HepG2 (cell line): ENCODE measurements at regions not wholly inside any gene's neighbourhood (a gene's known extent, or its start where the extent isn't known, plus 50 kb on each side); places are given as distances from the start of the nearest gene placed in this dataset.

Experiments used
- ATAC-seq: fragments of 200-7000 bp; cut with Tn5 transposase; 3 replicates; pipeline ENCODE4 v1.9.1; 2020; ENCODE audit warnings: mild to moderate bottlenecking, moderate library complexity
- BruUV-seq: library from RNA; stranded (reverse); fragments of 400-500 nt; replicated peaks from 2 replicates; lab custom pipeline; 2021; lab: Mats Ljungman, UMichigan
- CTCF ChIA-PET: fragments of 300-600 bp; formaldehyde crosslinking; extraction: SDS; loops from one replicate; lab custom pipeline; 2021; ENCODE audit warnings: low total read pairs, inconsistent platforms, low intra/inter-chr PET ratio; lab: Yijun Ruan, JAX
- POLR2A ChIA-PET: fragments of 350-600 bp; sonication (Branson Sonifier 250); formaldehyde crosslinking; loops from one replicate; lab custom pipeline; 2020; ENCODE audit warnings: antibody characterized with exemption, inconsistent platforms; lab: Yijun Ruan, JAX
- DNase-seq: peaks from one replicate; pipeline ENCODE4 v3.0.0-alpha.2; 2015; ENCODE audit warnings: low spot score
- FAIRE-seq: peaks from 3 replicates; lab custom pipeline; 2011; peaks lifted over from hg19 to GRCh38; lab: Jason Lieb, UNC
- H2AFZ ChIP-seq: one replicate; pipeline ENCODE4 v1.6.1; 2011; ENCODE audit warnings: low read length, inconsistent platforms
- H3K27ac ChIP-seq: fragments of 300-600 bp; 3 replicates; pipeline ENCODE4 v1.8.0; 2011; ENCODE audit warnings: mixed run types, mild to moderate bottlenecking, mixed read lengths, low read length, inconsistent platforms; ENCODE audit not compliant: insufficient read depth; ENCODE audit errors: extremely low read length
- H3K27me3 ChIP-seq, 2 experiments: fragments of 200-600 bp in 1 of 2; 2 replicates in 1 of 2; 3 replicates in 1 of 2; pipeline versions ENCODE4 v1.6.0 to v1.8.0; 2011; ENCODE audit warnings: low read length in 2 of 2, mild to moderate bottlenecking in 2 of 2, moderate library complexity in 2 of 2, inconsistent platforms in 1 of 2; ENCODE audit not compliant: insufficient read depth in 2 of 2, control insufficient read depth in 1 of 2
- H3K36me3 ChIP-seq, 2 experiments: fragments of 200-600 bp in 1 of 2; replicated peaks in 1 of 2; 2 replicates in 1 of 2; 3 replicates in 1 of 2; pipeline versions ENCODE4 v1.5.1 to v1.8.0; 2011; ENCODE audit warnings: low read length in 2 of 2, inconsistent platforms in 1 of 2; ENCODE audit not compliant: insufficient read depth in 2 of 2, control insufficient read depth in 1 of 2
- H3K4me1 ChIP-seq: 2 replicates; pipeline ENCODE4 v1.5.1; 2012; ENCODE audit warnings: low read length, inconsistent platforms; ENCODE audit not compliant: insufficient read depth
- H3K4me2 ChIP-seq: 2 replicates; pipeline ENCODE4 v1.6.0; 2011; ENCODE audit warnings: low read depth, low read length, inconsistent platforms
- H3K4me3 ChIP-seq, 3 experiments: fragments of 200-600 bp in 1 of 3; sonication (generic), shearing (Covaris generic) in 1 of 3; replicated peaks in 1 of 3; 2 replicates each; pipeline ENCODE4 v1.5.1; 2011 to 2016; ENCODE audit warnings: low read length in 3 of 3, inconsistent platforms in 2 of 3, low read depth in 2 of 3, mild to moderate bottlenecking in 2 of 3, control low read depth in 1 of 3, mixed read lengths in 1 of 3; ENCODE audit not compliant: insufficient read depth in 1 of 3
- H3K79me2 ChIP-seq: one replicate; pipeline ENCODE4 v1.6.1; 2011; ENCODE audit warnings: low read length, inconsistent platforms; ENCODE audit not compliant: insufficient read depth
- H3K9ac ChIP-seq: 2 replicates; pipeline ENCODE4 v1.6.0; 2011; ENCODE audit warnings: mild to moderate bottlenecking, low read depth, low read length, inconsistent platforms; ENCODE audit not compliant: insufficient read depth
- H3K9me3 ChIP-seq: 2 replicates; pipeline ENCODE4 v1.5.1; 2012; ENCODE audit warnings: mild to moderate bottlenecking, low read length
- H4K20me1 ChIP-seq: 2 replicates; pipeline ENCODE4 v1.6.0; 2011; ENCODE audit warnings: inconsistent platforms, mild to moderate bottlenecking, low read length, moderate library complexity; ENCODE audit not compliant: insufficient read depth
- DDIT3 ChIP-seq: sonication (generic); formaldehyde crosslinking; IDR thresholded peaks from 2 replicates; pipeline ENCODE4 v1.4.0; 2020; ENCODE audit warnings: mild to moderate bottlenecking, missing genetic modification reagents
- EZH2 ChIP-seq: conservative IDR thresholded peaks from 2 replicates; pipeline ENCODE4 v1.6.1; 2012; ENCODE audit warnings: mild to moderate bottlenecking, low read depth, low read length, moderate library complexity
- NFYC ChIP-seq: IDR thresholded peaks from 2 replicates; pipeline ENCODE4 v1.6.1; 2016; ENCODE audit warnings: missing genetic modification reagents, missing compliant biosample characterization
- NR2C2 ChIP-seq: sonication (generic); formaldehyde crosslinking; IDR thresholded peaks from 2 replicates; pipeline ENCODE4 v1.4.0; 2020; ENCODE audit warnings: missing genetic modification reagents, mild to moderate bottlenecking, moderate library complexity, borderline replicate concordance
- SMAD9 ChIP-seq: sonication (generic); formaldehyde crosslinking; IDR thresholded peaks from 2 replicates; pipeline ENCODE4 v1.5.1; 2020; ENCODE audit warnings: mild to moderate bottlenecking, missing genetic modification reagents
- SNAPC2 ChIP-seq: sonication (generic); formaldehyde crosslinking; IDR thresholded peaks from 2 replicates; pipeline ENCODE4 v1.8.1; 2022; ENCODE audit warnings: mild to moderate bottlenecking, missing genetic modification reagents
- TEAD2 ChIP-seq: sonication (generic); formaldehyde crosslinking; IDR thresholded peaks from 2 replicates; pipeline ENCODE4 v1.9.0; 2021; ENCODE audit warnings: missing genetic modification reagents
- ZBTB8A ChIP-seq: sonication (generic); formaldehyde crosslinking; IDR thresholded peaks from 2 replicates; pipeline ENCODE4 v1.4.0; 2020; ENCODE audit warnings: mild to moderate bottlenecking, low read depth, missing genetic modification reagents, borderline replicate concordance
- ZNF17 ChIP-seq: sonication (generic); formaldehyde crosslinking; IDR thresholded peaks from 2 replicates; pipeline ENCODE4 v1.5.0; 2020; ENCODE audit warnings: mild to moderate bottlenecking, missing genetic modification reagents
- ZNF512 ChIP-seq: sonication (generic); formaldehyde crosslinking; IDR thresholded peaks from 2 replicates; pipeline ENCODE4 v1.4.0; 2020; ENCODE audit warnings: mild to moderate bottlenecking, missing genetic modification reagents
- ZNF546 ChIP-seq: sonication (generic); formaldehyde crosslinking; conservative IDR thresholded peaks from 2 replicates; pipeline ENCODE4 v1.8.1; 2023; ENCODE audit warnings: mild to moderate bottlenecking, missing genetic modification reagents
- ZNF670 ChIP-seq: sonication (generic); formaldehyde crosslinking; IDR thresholded peaks from 2 replicates; pipeline ENCODE4 v1.8.0; 2022; ENCODE audit warnings: mild to moderate bottlenecking, missing genetic modification reagents, borderline replicate concordance
- ZNF737 ChIP-seq: sonication (generic); formaldehyde crosslinking; IDR thresholded peaks from 2 replicates; pipeline ENCODE4 v1.5.0; 2020; ENCODE audit warnings: missing genetic modification reagents, mild to moderate bottlenecking, borderline replicate concordance
- WGBS: methylation state at CpG from one replicate; pipeline ENCODE4 v1.1.6; 2017; ENCODE audit warnings: low lambda C conversion rate; 5-methylcytosine and 5-hydroxymethylcytosine counted together
- in situ Hi-C: cut with HindIII; loops from 2 replicates; pipeline ENCODE4 v1.10.0; 2017; ENCODE audit warnings: low pct_unique_long_range_greater_than_20kb; ENCODE audit not compliant: extremely low pct_ligation_motif_present
- intact Hi-C: fragments of 100-400 bp; cut with micrococcal nuclease; formaldehyde crosslinking; loops from one replicate; pipeline ENCODE4 v1.10.0; 2022; ENCODE audit not compliant: unreplicated experiment
- TF ChIP-seq, protein P1 (sequence below): sonication (generic); formaldehyde crosslinking; IDR thresholded peaks from 2 replicates; pipeline ENCODE4 v1.8.1; 2023; ENCODE audit warnings: mild to moderate bottlenecking, missing genetic modification reagents
- TF ChIP-seq, protein P2 (sequence below): sonication (generic); formaldehyde crosslinking; IDR thresholded peaks from 2 replicates; pipeline ENCODE4 v1.8.0; 2023; ENCODE audit warnings: mild to moderate bottlenecking, missing genetic modification reagents
- TF ChIP-seq, protein P3 (sequence below): sonication (generic); formaldehyde crosslinking; IDR thresholded peaks from 2 replicates; pipeline ENCODE4 v1.5.0; 2020; ENCODE audit warnings: missing genetic modification reagents, mild to moderate bottlenecking, borderline replicate concordance

DNA sequence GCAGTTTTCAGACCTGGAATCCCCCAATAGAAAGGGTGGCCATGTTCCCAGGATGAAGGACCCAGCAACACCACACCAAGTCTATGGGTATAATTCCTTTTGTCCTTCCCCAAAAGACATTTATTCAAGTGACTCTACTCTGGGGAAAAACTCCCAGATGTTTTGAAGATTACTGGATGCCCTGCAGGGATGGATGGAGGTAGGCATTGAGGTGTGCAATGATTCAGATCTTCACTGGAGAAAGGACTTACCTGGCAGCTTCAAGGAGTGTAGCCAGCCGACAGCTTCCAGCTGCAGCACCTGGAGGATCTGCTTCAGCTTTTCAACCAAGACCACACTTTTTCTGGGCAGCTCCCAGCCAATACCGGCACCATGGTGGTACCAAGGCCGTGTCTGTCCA lies 172.0 kb downstream of the BAMBI start:
- no peak overlapping the region for H2AFZ ChIP-seq
- intact Hi-C loops = no loop called here
- H3K79me2 ChIP-seq = no peaks in the 10 kb centered on the region
- H3K4me1 ChIP-seq = no peaks in the 10 kb centered on the region
- no peak overlapping the region for H3K4me2 ChIP-seq
- H3K27ac ChIP-seq = no peak overlapping the region
- DNase-seq (no peak), FAIRE-seq (no peak), ATAC-seq (no peak)
- CTCF ChIA-PET = no interaction called here
- peaks cover 13% of the 10 kb centered on the region for H3K9me3 ChIP-seq
- H3K27me3 ChIP-seq = peaks cover 1 to 10% of the 10 kb centered on the region in 2 experiments; a peak in 2 of 5 replicates
- H3K4me3 ChIP-seq = no peak overlapping the region
- no peaks in the 10 kb centered on the region for H4K20me1 ChIP-seq
- in situ Hi-C loops = no loop called here
- no peaks in the 10 kb centered on the region for H3K36me3 ChIP-seq
- 81% methylated on average over 2 of the region's 3 CpGs for WGBS
- H3K9ac ChIP-seq = no peak overlapping the region
- no TSS peak for BruUV-seq
- TF ChIP-seq, protein P1, sequence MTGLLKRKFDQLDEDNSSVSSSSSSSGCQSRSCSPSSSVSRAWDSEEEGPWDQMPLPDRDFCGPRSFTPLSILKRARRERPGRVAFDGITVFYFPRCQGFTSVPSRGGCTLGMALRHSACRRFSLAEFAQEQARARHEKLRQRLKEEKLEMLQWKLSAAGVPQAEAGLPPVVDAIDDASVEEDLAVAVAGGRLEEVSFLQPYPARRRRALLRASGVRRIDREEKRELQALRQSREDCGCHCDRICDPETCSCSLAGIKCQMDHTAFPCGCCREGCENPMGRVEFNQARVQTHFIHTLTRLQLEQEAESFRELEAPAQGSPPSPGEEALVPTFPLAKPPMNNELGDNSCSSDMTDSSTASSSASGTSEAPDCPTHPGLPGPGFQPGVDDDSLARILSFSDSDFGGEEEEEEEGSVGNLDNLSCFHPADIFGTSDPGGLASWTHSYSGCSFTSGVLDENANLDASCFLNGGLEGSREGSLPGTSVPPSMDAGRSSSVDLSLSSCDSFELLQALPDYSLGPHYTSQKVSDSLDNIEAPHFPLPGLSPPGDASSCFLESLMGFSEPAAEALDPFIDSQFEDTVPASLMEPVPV (CRISPR knock-in tag) = no peak
- TF ChIP-seq NR2C2 (CRISPR knock-in tag) (no peak), NFYC (CRISPR knock-in tag) (no peak), ZNF737 (CRISPR knock-in tag) (no peak), DDIT3 (CRISPR knock-in tag) (no peak), EZH2 (no peak), ZNF546 (CRISPR knock-in tag) (no peak), ZBTB8A (CRISPR knock-in tag) (no peak), ZNF17 (no peak), SMAD9 (CRISPR knock-in tag) (no peak), ZNF670 (CRISPR knock-in tag) (no peak), SNAPC2 (no peak), ZNF512 (no peak), TEAD2 (no peak)
- TF ChIP-seq, protein P2, sequence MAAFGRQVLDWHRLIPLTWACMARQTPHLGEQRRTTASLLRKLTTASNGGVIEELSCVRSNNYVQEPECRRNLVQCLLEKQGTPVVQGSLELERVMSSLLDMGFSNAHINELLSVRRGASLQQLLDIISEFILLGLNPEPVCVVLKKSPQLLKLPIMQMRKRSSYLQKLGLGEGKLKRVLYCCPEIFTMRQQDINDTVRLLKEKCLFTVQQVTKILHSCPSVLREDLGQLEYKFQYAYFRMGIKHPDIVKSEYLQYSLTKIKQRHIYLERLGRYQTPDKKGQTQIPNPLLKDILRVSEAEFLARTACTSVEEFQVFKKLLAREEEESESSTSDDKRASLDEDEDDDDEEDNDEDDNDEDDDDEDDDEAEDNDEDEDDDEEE (CRISPR knock-in tag) = no peak
- TF ChIP-seq, protein P3, sequence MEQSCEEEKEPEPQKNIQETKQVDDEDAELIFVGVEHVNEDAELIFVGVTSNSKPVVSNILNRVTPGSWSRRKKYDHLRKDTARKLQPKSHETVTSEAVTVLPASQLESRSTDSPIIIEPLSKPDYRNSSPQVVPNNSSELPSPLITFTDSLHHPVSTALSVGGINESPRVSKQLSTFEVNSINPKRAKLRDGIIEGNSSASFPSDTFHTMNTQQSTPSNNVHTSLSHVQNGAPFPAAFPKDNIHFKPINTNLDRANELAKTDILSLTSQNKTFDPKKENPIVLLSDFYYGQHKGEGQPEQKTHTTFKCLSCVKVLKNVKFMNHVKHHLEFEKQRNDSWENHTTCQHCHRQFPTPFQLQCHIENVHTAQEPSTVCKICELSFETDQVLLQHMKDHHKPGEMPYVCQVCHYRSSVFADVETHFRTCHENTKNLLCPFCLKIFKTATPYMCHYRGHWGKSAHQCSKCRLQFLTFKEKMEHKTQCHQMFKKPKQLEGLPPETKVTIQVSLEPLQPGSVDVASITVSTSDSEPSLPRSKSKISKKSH (CRISPR knock-in tag) = no peak
- TF ChIP-seq, all 625 proteins: peak for 0
- POLR2A ChIA-PET = no interaction called here
